CD4-positive, alpha-beta T cell treated with Interleukin-10 for 1 hour (primary cell): ENCODE measurements at regions not wholly inside any gene's neighbourhood (a gene's known extent, or its start where the extent isn't known, plus 50 kb on each side); places are given as distances from the start of the nearest gene placed in this dataset.
"Not testable (repeated sequence)": the region's sequence is repeated elsewhere in the genome, so short reads cannot be mapped to it uniquely, and the experiment has no call there.

Source experiments
- DNase-seq: peaks from one replicate; pipeline ENCODE4 v3.0.0-alpha.2; 2020

DNA sequence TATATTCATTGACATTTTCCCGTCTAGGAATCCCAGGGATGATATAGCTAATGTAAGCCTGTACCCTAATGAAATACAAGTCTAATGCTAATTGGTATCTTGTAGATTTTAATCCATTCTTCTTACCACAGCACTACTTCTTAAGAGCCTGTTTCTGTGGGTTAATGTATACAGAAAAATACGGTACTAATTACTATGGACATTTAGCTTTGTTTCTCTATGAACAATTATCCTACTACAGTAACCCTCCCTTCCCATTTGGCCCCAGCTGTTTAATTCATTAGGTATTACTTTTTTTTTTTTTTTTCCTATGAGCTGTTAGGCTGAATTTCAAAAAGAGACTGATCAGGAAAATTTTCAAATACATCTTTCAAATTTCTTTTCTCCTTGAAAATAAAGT is 245.1 kb upstream of the SLC7A11 start:
- no peak for DNase-seq

DNA sequence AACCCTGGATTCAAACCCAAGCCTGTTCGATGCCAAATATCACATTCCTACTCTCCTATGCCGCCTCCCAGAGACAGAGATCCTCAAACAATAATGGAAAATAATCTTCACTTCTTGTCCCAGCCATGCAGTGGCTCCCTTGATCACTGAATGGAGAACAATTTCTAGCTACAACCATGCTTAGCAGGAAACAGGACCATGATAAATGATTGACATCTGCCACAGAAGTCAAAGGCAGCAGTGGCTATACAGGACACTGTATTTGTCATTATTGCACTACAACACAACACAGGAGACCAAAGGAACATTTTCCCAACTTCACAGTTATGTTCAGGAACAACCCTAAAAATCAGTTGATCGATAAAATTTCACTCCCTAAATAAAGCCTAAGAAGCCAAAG is 243.3 kb upstream of the SLC7A11 start:
- no peak for DNase-seq

DNA sequence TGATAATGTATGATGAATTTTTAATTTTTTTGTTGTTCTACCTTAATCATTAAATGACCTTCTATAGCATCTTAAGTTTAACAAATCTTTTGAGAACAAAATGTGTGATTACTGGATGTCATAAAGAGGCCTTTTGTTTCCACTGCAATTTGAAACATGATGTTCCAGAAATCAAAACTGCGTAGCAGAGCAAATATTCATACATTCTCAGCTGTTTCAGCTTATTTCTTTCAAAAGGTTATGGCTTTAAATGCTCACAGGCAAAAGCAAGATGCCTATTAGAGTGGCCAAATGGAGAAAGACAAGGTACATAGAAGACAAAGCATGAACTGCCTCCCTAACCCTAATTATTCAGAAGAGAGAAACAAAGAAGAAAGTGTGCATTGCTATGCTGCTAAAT is 233.0 kb upstream of the SLC7A11 start:
- DNase-seq: no peak

DNA sequence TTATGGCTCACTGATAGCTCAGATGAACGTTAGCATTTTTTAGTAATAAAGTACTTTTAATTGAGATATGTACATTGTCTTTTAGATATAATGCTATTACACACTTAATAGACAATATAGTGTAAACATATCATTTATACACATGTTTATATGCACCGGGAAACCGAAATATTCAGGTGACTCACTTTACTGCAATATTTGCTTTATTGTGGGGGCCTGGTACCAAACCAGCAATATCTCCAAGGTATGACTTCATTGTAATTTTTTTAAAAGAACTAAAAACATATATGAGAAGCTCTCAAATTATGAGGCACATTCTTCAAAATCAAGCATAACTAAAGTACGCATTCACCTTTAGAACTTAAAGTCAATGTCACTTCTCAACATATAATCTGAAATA is 231.2 kb upstream of the SLC7A11 start:
- DNase-seq: no peak

DNA sequence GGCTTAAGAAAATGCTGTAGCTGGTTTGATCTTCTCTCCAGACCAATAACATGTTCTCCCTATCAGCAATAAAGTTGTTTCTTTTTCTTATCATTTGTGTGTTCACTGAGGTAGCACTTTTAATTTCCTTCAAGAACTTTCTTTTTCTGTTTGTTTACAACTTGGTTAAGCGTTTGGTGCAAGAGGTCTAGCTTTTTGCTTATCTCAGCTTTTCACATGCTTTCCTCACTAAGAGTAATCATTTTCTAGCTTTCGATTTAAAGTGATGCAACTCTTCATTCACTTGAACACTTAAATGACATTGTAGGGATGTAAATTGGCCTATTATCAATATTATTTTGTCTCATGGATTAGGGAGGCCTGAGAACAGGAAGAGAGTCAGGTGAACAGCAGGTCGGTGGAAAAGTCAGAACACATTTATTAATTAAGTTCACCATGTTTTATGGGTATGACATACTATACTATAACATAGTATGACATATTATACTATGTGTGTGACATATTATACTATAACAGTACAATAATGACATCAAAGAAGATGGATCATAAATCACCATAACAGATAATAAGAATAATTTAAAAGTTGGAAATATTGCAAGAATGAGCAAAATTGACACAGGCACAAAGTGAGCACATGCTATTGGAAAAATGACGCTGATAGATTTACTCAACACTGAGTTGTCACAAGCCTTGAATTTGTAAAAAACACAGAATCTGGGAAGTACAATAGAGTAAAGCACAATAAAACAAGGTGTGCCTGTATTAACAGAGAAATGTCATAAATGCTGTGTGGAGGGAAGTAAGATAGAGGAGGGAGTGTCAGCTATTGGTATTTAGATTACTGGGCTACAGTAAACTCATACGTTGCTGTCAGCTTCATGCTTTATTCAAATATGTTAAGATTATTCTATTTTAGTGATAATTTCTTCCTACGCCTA is 218.6 kb upstream of the SLC7A11 start:
- DNase-seq: no peak

DNA sequence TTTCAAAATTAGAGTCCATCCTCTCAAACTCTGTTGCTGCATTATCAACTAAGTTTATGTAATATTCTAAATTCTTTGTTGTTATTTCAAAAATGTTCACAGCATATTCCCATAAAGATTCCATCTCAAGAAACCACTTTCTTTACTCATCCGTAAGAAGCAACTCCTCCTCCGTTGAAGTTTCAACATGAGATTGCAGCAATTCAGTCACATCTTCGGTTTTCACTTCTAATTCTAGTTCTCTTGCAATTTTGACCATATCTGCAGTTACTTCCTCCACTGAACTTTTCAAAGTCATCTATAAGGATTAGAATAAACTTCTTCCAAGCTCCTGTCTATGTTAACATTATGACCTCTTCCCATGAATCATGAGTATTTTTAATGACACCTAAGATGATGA is 216.6 kb upstream of the SLC7A11 start:
- no peak for DNase-seq

DNA sequence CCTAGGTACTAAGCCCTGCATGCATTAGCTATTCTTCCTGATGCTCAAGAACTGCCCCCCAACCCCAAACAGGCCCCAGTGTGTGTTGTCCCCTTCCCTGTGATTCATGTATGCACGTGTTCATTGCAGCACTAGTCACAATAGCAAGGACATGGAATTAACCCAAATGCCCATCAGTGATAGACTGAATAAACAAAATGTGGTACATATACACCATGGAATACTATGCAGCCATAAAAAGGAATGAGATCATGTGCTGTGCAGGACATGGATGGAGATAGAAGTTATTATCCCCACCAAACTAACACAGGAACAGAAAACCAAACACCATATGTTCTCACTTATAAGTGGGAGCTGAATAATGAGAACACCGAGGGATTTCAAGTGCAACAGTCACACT is 214.2 kb upstream of the SLC7A11 start:
- DNase-seq: not testable (repeated sequence)

DNA sequence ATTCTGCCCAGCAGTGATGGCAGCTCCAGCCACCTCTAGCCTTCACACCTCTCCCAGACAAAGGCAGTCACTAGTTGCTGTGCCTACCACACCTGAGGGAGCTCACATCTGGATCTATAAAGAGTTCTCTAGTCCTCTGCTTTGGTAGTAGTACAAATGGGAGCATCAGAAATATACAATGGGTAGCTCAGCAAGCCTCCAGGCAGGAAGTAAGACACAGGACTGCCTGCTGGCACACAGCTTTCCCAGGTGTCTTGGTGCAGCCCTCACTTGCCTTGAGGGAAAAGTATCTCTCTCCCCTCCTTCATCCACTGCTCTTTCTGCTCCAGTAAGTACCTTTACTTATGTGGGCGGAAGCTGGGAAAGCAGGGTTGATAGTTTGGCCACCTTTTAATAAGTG is 212.9 kb upstream of the SLC7A11 start:
- DNase-seq: no peak

DNA sequence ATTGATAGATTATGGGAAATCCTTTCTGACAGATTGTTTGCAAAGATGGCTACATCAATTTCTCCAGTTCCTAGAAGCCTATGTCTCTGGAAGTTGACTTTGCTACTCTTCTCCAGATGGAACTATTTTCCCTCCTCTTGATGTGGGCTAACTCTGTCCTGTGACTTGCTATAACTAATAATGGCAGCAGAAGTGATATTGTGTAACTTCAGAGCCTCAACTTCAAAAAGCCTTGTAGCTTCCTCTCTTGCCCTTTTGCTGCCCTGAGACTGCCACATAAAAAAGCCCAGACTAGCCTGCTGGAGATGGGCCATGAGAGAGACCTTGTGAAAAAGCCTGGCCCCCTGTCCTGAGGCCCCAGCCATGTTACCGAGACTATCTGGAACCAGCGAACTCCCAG is 210.7 kb upstream of the SLC7A11 start:
- no peak for DNase-seq

DNA sequence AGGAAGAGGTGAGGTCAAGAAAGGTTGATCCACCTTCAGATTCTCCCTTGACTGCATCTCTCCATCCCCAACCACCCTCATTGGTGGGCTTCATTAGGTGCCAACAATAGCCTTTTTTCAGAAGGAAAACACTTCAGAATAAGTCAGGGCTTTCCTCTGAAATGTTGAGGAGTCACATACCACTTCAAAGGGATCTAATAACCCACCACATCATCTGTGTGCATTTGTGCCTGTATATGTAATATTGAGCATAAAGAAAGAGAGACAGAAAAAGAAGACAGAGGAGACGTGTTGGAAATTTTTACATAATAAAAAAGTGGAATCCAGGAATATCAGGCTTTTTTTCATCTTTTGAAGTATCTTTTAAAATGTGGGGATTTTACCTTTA is 209.1 kb upstream of the SLC7A11 start:
- DNase-seq: no peak

DNA sequence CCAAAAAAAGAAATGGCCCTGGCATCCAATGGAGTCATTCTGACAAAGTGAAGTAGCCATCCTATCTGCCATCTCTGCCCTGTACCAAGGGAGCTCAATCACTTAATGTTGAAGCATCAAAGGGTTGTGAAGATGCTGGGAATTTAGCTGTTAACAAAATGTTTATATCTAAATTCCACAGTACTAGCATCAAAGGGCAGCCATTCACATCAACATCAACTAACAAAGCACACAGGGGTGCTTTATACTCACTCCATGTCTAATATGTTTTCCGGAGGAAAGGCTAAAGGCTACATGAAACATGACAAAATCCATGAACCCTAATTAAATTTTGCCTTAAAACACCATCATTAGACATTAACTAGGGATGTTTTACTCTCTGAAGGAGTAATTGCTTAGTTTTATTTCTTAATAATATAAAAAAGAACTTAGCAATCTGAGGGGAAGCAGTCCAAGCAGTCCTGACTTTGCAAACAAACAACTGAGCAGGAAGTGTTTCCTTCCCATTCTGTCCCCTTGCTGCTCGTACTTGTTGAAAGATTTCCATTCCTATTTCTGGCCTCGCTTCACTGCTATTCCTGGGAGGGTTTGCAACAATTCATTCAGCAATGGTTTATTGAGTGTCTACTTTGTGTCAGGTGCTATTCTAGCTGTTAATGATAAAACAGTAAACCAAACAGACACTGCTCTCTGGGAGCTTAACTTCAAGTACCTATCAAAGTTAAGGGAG is 208.6 kb upstream of the SLC7A11 start:
- no peak for DNase-seq

DNA sequence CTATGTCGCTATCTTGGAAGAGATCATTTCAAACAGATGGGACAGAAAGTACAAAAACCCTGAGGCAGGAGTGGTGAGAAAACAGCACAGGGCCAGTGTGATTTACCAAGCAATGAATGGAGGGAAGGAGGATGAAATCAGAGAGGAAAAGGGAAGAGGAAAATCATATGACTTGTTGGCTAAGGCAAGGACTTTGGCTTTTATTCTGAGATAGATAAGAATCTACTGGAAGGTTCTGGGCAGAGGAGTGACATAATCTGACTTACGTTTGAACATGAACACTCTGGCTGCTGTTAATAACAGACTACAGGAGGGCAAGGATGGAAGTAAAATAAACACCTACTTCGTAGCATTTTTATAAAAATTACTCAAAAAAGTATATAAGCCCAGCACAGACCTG is 207.8 kb upstream of the SLC7A11 start:
- DNase-seq: no peak

DNA sequence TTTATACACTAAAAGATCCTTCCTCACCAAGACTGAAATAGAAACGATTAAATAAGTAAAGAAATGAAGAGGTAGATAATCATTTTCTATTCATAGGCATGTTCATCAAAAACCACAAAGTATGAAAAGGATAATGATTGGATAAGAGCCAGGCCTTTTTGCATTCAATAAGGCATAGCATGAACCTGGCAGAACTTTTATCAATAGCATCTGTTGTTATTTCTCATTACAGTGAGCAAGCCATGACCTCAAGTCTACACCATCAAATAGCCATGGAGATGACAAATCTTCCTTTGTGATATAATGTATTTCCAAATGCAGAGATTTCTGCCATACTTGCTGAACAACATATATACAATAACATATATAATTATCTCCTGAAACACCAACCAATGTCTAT is 206.0 kb upstream of the SLC7A11 start:
- DNase-seq: no peak

DNA sequence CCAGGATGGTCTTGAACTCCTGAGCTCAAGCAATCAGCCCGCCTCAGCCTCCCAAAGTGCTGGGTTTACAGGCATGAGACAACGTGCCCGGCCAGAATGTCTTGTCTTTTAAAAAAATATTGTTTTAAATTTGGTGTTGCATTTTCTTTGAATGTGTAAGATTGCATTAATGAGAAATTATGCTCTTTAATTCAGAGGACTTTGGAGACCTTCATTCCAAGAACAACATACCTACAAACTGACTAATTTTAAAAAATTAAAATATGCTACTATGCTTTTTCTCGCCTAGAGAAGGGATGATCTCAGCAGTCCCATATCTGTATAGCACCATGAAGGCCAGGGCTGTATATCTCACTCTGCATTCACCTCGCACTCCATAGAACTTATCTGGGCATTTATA is 204.3 kb upstream of the SLC7A11 start:
- no peak for DNase-seq

DNA sequence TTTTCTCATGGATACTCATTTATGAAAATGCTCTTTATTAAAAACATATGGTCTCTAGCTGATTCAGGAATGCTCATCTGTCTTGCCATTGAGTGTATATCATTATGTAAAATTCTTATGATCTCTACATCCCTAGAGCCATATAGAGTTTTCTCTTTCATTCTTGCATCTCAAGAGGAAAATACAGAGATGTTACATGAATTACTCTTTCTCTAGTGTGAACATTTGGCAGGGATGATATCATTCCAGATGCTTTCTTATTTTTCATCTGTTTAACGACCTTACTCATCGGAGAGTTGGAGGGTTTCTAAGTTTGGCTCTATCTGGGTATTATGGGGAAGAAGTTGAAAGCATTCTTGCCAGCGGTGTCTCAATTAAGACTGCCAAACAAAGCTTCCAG is 202.9 kb upstream of the SLC7A11 start:
- DNase-seq: no peak

DNA sequence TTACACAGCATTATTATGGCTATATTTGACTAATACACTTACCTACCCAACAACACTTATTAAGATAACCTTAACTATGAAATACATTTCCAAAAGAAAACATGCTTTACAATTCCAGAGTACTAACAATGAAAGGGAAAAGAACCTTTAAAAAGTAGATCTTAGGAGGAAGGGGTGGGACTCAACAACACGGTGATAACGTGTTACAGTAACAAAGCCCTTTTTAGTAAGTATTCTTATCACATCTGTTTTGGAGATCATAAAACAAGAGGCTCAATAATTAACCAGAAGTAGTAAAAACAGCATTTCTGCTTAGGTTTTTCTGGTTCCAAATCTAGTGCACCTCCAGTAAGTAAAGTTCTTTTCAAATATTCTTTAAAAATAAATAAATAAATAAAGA is 202.1 kb upstream of the SLC7A11 start:
- no peak for DNase-seq

DNA sequence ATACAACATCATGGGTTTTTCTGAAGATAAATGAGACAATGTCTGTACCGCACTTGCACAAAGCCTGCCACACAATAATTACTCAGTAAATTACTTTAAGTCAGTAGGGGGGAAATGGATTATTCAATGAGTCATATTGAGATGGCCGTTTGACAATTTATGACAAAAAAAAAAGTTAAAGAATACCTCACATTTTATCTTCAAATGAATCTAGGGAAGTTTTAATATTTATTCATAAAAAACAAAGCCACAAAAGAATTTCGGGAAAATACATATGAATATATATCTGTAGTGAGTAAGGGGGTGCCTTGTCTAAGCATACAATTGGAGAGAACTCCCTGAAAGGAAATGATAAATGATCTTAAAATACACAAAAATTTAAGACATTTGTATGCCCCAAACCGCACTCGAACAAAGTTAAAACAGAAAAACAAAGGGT is 197.0 kb upstream of the SLC7A11 start:
- no peak for DNase-seq

DNA sequence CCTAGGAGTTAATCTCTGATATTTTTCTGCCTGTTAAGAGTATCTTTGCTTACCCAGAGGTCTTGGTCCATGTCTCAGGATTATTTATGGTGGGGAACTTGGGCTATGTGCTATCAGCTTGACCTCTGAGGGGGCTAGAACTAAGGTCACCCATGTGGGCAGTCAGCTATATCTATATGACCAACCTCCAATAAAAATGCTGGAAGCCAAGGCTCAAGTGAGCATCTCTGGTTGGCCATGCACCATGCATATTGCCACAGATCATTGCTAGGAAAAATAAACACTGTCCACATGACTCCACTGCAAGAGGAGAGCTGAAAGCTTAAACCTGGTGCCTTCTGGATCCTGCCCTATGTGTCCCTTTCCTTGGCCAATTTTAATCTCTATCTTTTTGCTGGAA is 196.5 kb upstream of the SLC7A11 start:
- DNase-seq: no peak

DNA sequence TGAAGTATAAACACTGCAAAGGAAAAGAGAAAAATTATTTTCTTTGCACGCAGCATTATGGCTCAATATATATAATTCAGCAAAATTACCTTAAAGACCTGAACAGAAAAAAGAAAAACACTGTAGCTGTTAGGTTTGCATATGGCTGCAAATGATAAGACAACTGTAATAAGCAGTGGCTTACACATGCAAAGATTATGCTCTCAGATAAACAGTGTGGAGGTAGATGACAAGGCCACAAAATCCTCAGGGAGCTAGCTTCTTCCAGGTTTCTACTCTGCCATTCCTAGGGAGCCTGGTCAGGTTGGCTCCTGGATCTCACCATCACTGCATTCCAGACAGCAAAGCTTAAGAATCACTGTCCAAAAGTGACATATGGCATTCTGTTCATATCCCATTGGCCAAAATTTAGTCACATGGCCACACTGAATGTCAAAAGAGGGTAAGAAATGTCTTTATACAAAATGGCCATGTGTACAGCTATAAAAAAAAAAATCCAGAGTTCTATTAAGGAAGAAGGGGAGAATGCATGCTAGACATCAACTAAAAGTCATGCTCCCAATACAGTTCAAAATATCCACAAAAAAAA is 195.2 kb upstream of the SLC7A11 start:
- DNase-seq: no peak

DNA sequence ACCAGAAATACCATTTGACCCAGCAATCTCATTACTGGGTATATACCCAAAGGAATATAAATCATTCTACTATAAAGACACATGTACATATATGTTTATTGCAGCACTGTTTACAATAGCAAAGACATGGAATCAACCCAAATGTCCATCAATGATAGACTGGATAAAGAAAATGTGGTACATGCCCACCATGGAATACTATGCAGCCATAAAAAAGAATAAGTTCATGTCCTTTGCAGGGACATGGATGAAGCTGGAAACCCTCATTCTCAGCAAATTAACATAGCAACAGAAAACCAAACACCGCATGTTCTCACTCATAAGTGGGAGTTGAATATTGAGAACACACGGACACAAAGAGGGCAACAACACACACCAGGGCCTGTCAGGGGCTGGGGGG is 193.6 kb upstream of the SLC7A11 start:
- DNase-seq: not testable (repeated sequence)

DNA sequence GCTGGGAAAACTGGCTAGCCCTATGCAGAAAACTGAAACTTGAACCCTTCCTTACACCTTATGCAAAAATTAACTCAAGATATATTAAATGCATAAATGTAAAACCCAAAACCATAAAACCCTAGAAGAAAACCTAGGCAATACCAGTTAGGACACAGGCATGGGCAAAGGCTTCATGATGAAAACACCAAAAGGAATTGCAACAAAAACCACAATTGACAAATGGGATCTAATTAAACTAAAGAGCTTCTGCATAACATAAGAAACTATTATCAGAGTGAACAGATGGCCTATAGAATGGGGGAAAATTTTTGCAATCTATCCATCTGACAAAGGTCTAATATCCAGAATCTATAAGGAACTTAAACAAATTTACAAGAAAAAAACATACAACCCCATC is 192.9 kb upstream of the SLC7A11 start:
- DNase-seq: not testable (repeated sequence)

DNA sequence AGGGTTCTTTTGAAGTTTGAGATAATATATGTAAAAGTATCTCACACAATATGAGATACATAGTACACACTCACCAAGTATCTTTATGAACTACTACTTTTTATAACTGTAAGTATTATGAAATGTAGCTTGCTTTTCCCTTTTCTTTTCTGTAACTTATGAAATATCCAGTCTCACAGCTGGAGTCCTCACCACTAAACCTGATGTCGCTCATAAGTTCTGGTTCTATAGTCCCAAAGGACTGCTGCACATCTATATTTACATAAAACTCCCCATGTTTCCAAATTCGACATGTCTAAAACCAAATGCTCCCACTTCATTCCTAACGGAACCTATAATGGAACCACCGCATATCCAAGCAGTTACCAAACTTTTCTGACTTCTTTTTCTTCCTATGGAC is 186.5 kb upstream of the SLC7A11 start:
- DNase-seq: no peak

DNA sequence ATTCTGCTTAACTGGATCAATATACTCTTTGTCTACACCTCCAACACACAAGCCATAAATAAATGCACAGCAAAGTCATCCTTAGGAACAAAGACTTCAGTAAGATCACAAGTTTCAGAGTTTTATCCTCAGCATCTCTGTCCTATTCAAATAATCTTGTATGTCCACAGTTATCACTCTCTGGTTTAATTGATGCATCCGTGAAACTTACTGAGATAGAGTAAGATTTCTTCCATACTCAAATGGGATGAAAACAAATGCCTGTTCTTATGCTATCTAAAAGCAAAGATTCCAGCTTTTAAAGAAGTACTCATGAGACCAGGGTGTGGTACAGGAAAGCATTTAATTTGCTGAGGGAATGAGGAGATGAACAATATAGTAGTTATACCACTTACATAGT is 184.6 kb upstream of the SLC7A11 start:
- no peak for DNase-seq

DNA sequence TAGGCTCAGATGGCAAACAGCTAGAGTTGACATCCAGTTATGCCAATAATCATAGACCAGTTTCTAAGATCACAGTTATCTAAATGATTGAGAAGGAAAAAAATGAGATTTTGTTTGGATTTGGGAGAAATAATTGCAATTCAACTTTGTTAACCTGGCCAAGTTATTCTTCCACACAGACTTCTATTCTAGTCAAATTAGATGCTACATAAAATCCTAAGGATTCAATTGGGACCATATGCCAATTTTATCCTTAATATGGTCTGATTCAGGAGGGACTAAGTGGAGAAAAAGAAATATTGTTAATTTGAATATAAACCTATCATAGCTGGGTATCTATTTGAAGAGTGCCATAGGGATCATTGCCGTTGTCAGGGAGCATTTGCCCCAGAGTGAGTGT is 178.3 kb upstream of the SLC7A11 start:
- no peak for DNase-seq
